RPMI8226 (cell line): ENCODE measurements at regions not wholly inside any gene's neighbourhood (a gene's known extent, or its start where the extent isn't known, plus 50 kb on each side); places are given as distances from the start of the nearest gene placed in this dataset.

Source experiments
- DNase-seq: peaks from one replicate; pipeline ENCODE4 v3.0.0-alpha.2; 2015

DNA sequence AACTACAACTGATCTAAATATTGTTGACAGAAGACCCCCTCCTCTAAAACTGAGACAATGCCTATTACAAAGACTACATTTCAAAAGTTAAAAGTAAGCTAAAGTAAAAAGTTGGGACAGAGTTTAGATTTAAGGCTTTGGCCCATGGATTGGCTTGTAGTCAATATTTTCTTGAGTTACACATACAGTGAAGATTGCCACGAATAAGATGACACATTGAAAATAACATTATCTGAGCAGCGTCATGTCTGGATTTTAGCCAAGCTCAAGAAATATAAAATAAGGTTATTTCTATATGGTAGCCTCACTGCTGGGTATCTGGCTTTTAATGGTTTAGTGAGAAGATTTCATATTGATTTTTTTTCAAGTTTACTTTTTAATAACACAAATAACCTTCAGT is 266.2 kb upstream of the LDB2 start:
- DNase-seq: no peak

GRCh38 chr4:17163156-17163771 is 264.8 kb upstream of the LDB2 start:
- no peak for DNase-seq

GRCh38 chr4:17157304-17157703 is 258.9 kb upstream of the LDB2 start:
- DNase-seq: no peak

DNA sequence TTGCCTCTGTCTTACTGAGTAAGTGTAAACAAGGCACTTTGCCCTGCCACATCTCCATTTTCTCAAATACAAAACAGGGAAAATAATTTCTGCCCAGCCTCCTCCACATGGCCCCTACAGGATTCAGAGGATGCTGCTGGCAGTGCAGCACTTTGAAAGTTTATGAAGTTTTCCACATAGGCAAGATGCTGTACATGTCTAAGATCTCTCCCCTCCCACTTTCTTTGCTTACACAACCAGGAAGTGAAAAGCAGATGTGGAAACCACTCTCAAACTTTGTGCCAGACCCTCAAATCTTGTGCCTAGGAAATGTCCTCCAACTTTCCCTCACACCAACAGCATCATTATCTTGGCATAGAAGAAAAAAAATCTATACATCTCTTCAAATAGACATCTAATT is 257.0 kb upstream of the LDB2 start:
- no peak for DNase-seq

DNA sequence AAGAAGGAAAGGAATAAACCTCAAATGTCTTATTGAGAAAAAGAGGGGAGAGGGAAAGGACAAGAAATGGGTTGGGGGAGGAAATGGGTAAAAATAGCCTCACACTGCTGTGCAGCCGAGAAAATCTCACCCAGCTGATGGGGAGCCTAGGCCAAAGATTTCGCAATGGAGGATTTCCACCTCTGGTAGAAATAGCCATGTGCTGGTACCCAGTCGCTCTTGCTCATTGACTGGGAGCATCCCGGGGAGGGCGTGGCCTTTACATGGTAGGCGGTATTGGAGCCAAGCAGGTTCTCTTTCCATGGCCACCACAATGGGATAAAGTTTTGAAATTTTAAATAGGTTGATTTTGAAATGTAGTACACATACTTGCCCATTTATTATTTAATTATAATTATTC is 255.1 kb upstream of the LDB2 start:
- DNase-seq: no peak

- DNase-seq: no peak
Observed at GRCh38 chr4:17152941-17153540, 254.6 kb upstream of the LDB2 start.

- no peak for DNase-seq
Observed at GRCh38 chr4:17142232-17142711, 243.8 kb upstream of the LDB2 start.

GRCh38 chr4:17138847-17139246 is 240.4 kb upstream of the LDB2 start:
- no peak for DNase-seq

- DNase-seq: no peak
Observed at GRCh38 chr4:17134565-17134964, 236.1 kb upstream of the LDB2 start.

DNA sequence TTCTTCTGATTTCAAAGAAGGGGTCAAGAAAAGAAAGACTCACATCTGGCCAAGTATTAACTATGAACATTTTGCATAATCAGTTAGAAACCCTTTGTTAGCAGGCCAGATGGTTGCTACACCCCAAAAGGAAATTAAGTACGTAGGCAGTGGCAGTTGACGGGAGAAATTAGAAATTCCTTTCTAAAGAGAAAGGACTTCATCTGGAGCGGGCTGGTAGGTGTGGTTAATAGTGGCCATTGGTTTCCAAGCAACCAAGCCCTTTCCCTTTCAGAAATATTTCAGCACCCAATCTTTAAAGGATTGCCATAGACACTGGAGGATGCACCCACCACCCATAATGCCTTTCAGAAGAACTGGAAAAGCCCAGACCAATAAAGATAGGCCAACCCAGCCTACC is 235.7 kb upstream of the LDB2 start:
- no peak for DNase-seq

DNA sequence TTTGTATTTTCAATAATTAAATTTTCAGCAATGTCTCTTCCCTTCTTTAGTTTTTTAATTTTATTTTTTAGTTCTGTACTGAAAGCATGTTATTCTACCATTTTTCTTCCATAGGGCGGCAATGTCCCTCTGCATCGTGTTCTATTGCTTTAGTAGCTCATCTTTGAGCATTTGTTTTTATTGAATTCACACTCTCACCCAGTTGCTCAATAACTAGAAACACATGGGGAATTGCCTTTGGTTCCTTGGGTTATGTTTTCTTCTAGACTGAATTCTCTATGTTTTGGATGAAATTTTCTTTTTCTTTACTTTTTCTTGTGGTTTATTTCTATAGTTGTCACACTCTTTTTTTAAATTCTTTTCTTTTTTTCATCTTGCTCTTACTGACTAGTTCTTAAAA is 233.8 kb upstream of the LDB2 start:
- no peak for DNase-seq

DNA sequence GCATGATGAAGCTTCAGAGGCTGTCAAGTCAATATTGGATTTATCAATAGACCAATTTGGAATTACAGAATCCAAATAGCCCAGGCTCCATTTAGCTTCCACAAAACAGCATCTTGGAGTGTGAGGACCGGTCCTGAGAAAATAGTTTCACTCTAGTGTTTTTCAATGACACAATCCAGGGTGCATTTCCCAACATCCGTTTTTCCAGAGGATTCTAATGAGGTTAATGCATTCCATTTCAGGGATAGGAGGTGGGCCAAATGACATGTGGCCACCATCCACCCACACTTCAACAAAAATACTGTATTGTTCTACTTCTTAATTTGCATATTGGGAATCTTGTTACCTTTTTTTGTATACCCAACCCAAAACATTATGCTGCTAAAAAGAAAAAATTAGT is 229.8 kb upstream of the LDB2 start:
- no peak for DNase-seq

DNA sequence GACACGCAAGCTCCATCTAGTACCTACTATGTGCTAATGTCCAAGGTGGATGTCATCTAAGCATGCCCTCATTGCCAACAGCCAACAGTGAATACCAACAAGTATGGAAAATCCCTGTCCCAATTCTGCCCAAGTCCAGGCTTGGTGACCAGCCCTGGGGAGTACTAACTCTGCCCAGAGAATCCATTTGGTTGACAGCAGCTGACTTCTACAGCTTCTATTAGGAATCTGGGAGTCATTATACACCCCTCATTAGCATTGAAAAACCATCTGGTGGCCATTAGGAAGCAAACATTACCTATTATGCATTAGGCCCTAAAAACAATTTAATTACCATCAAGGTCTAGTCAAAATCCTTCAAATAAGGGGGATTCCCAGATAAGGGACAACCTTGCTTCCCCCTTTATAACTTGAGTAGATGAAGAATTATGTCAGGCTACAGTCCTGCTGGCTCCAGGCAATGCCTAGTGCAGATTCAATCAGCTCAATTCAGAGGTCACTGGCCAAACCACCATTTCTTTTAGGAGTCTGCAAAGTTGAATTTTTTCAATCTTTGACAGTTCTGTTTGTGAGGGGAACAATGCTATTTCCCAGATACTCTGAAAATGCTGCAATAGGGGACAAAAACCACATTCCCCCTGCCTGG is 228.0 kb upstream of the LDB2 start:
- no peak for DNase-seq

- DNase-seq: no peak
Observed at GRCh38 chr4:17124767-17125166, 226.3 kb upstream of the LDB2 start.

- DNase-seq: no peak
Observed at GRCh38 chr4:17120761-17121160, 222.3 kb upstream of the LDB2 start.

GRCh38 chr4:17117746-17118145 is 219.3 kb upstream of the LDB2 start:
- no peak for DNase-seq

DNA sequence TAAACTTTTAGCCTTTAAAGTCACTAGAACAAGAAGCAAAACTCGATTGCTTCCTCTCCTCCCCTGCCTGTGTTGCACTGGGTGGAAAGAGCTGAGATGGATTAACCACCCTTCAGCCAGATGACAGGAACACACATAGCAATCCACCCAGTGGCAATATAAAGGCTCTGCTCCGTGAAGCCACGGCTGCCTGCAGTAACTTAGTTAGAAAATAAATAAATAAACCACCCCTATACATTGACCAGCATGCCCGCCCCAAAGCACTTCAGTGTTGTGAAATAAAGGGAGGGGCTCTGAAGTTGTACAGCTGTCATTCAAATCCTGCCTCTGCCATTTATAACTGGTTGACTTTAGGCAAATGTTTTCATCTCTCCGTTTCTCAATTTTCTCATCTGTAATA is 217.1 kb upstream of the LDB2 start:
- DNase-seq: no peak

GRCh38 chr4:17112292-17112659 is 213.8 kb upstream of the LDB2 start:
- peak; percentile 22 for DNase-seq

GRCh38 chr4:17109126-17109525 is 210.7 kb upstream of the LDB2 start:
- DNase-seq: no peak

DNA sequence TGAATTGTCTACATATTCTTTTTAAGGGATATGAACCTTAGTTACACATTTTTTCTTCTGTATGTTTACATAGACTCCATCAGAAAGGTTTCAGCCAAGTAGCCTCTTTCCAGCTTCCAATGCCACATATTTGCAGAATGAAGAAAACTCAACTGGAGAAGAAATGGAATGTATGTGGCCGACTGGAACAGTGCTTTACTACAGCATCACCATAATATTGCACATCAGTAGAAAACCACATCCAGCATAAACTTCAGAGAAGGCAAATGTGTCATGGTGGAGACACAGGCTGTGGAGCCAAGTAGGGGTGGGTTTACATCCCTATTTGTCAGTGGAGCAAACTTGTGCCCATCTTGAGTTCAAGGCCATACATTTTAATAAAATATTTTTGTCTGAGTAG is 204.8 kb upstream of the LDB2 start:
- no peak for DNase-seq

- no peak for DNase-seq
Observed at GRCh38 chr4:17098996-17099395, 200.6 kb upstream of the LDB2 start.

GRCh38 chr4:17098401-17098800 is 200.0 kb upstream of the LDB2 start:
- DNase-seq: no peak

- no peak for DNase-seq
Observed at GRCh38 chr4:17097362-17097761, 198.9 kb upstream of the LDB2 start.

- DNase-seq: no peak
Observed at GRCh38 chr4:17096692-17097091, 198.2 kb upstream of the LDB2 start.

DNA sequence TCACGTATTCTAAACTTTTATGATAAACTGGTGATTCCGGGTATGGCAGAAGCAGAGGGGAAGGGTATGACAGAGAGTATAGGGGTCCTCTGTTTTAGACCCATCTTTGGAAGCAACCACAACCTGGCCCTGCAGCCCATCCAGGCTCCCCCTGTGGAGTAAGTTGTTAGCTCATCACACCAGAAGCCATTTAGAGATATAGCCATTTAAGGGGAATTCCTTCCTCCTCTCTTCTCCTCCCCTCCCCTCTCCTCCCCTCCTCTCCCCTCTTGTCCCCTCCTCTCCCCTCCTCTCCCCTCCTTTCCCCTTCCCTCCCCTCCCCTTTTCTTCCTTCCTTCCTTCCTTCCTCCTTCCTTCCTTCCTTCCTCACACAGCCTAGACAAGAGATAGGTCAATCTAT is 197.3 kb upstream of the LDB2 start:
- no peak for DNase-seq
